Calu3 (cell line): ENCODE measurements at regions not wholly inside any gene's neighbourhood (a gene's known extent, or its start where the extent isn't known, plus 50 kb on each side); places are given as distances from the start of the nearest gene placed in this dataset.

Source experiments
- BruUV-seq: library from RNA; stranded (reverse); fragments of 400-500 nt; replicated peaks from 2 replicates; lab custom pipeline; 2021; lab: Mats Ljungman, UMichigan
- CTCF ChIA-PET: fragments of 300-600 bp; sonication (Branson Sonifier 250); formaldehyde crosslinking; loops from one replicate; lab custom pipeline; 2022; ENCODE audit warnings: antibody characterized with exemption; lab: Charles Lee
- DNase-seq: peaks from one replicate; pipeline ENCODE4 v3.0.0; 2022
- H3K27ac Mint-ChIP-seq: one replicate; pipeline ENCODE4 v1.8.0; 2022; ENCODE audit warnings: mixed read lengths; ENCODE audit not compliant: unreplicated experiment
- H3K27me3 Mint-ChIP-seq: one replicate; pipeline ENCODE4 v1.8.0; 2022; ENCODE audit warnings: mixed read lengths; ENCODE audit not compliant: unreplicated experiment
- H3K36me3 Mint-ChIP-seq: one replicate; pipeline ENCODE4 v1.8.0; 2022; ENCODE audit warnings: mild to moderate bottlenecking, moderate library complexity, mixed read lengths; ENCODE audit not compliant: insufficient read depth, unreplicated experiment
- H3K4me1 Mint-ChIP-seq: one replicate; pipeline ENCODE4 v1.8.0; 2022; ENCODE audit warnings: mild to moderate bottlenecking, low read depth, mixed read lengths; ENCODE audit not compliant: unreplicated experiment
- H3K4me3 Mint-ChIP-seq: one replicate; pipeline ENCODE4 v1.8.0; 2022; ENCODE audit warnings: mild to moderate bottlenecking, low read depth, moderate library complexity, mixed read lengths; ENCODE audit not compliant: unreplicated experiment
- H3K9me3 Mint-ChIP-seq: one replicate; pipeline ENCODE4 v1.8.0; 2022; ENCODE audit warnings: low read depth, mixed read lengths; ENCODE audit not compliant: unreplicated experiment
- intact Hi-C: fragments of 100-400 bp; cut with micrococcal nuclease; formaldehyde crosslinking; loops from one replicate; pipeline ENCODE4 v1.10.0; 2022; ENCODE audit not compliant: unreplicated experiment
- TF ChIP-seq, protein P1 (sequence below): fragments of 200-600 bp; IDR thresholded peaks from one replicate; pipeline ENCODE4 v1.8.0; 2022; ENCODE audit warnings: antibody characterized with exemption; ENCODE audit not compliant: unreplicated experiment

DNA sequence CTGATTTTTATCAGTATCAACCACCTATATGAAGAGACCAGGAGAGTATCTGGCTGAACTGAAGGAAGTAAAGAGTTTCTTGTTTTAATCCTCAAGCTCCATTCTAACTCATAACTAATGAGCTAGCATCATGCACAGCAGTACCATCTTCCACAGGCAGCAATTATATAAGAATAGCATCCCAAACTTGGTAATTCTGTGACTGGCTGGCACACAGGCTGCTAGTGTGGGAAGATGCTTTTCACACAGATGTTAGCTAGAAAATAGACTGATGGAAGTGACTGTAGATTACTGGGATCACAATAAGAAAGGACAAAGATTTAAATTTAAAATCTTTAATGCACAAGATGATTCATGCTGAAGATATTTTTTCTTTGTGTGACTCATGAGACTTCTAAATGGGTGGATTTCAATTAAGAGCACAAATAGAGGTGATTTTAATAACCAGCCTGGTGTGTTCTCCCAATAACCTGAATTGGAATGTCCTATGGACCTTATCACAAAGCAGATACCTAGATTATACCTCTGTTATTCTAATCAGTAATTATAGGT lies 417.7 kb upstream of the ATXN7L3B start:
- no peak for DNase-seq
- H3K36me3 Mint-ChIP-seq: no peaks in the 10 kb centered on the region
- H3K27ac Mint-ChIP-seq: no peak overlapping the region
- H3K4me3 Mint-ChIP-seq: no peak overlapping the region
- BruUV-seq: no TSS peak
- H3K27me3 Mint-ChIP-seq: no peaks in the 10 kb centered on the region
- TF ChIP-seq, protein P1, sequence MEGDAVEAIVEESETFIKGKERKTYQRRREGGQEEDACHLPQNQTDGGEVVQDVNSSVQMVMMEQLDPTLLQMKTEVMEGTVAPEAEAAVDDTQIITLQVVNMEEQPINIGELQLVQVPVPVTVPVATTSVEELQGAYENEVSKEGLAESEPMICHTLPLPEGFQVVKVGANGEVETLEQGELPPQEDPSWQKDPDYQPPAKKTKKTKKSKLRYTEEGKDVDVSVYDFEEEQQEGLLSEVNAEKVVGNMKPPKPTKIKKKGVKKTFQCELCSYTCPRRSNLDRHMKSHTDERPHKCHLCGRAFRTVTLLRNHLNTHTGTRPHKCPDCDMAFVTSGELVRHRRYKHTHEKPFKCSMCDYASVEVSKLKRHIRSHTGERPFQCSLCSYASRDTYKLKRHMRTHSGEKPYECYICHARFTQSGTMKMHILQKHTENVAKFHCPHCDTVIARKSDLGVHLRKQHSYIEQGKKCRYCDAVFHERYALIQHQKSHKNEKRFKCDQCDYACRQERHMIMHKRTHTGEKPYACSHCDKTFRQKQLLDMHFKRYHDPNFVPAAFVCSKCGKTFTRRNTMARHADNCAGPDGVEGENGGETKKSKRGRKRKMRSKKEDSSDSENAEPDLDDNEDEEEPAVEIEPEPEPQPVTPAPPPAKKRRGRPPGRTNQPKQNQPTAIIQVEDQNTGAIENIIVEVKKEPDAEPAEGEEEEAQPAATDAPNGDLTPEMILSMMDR: no peak
- CTCF ChIA-PET: no interaction called here
- no peaks in the 10 kb centered on the region for H3K9me3 Mint-ChIP-seq
- intact Hi-C loops: loop anchor here (5.0 kb wide), 1 partner anchor 417 kb away; the partner anchor contains the start of gene ATXN7L3B
- peaks cover 15% of the 10 kb centered on the region for H3K4me1 Mint-ChIP-seq

DNA sequence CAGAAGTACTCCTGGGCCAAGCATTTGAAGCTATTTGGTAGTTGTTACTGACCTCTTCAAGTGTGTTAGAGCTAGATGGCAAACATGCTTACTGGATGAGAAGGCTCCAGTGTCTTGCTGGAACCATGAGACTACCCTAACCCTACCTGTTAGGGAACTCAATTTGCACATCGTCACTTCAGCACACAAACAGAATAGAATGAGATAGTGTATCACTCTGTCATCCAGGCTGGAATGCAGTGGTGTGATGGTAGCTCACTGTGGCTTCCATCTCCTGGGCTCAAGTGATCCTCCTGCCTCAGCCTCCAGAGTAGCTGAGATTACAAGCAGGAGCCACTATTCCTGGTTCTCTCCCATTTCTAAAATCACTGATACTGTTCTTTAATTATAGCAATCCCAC lies 417.0 kb upstream of the ATXN7L3B start:
- CTCF ChIA-PET: no interaction called here
- no peaks in the 10 kb centered on the region for H3K27me3 Mint-ChIP-seq
- peaks cover 15% of the 10 kb centered on the region for H3K4me1 Mint-ChIP-seq
- H3K27ac Mint-ChIP-seq: no peak overlapping the region
- TF ChIP-seq, protein P1: no peak
- no peak overlapping the region for H3K4me3 Mint-ChIP-seq
- intact Hi-C loops: no loop called here
- no TSS peak for BruUV-seq
- no peaks in the 10 kb centered on the region for H3K9me3 Mint-ChIP-seq
- no peak for DNase-seq
- no peaks in the 10 kb centered on the region for H3K36me3 Mint-ChIP-seq

DNA sequence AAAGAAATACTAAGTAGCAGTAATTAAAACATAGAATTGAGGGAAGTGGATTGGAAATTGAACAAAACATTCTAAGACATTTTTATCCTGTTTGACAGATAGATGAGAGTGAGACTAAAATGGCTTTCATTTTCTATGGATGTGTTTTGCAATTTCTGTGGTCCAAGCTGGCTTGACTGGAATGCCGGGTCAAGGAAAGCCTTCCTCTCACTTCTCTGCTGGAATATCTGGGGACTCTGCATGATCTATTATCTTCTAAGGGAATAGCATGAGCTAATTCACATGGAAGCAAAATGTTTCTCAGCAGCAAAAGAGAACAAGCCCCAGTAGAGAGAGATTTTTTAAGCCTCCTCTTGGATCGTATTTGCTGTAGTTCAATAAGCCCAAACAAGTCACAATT lies 407.9 kb upstream of the ATXN7L3B start:
- BruUV-seq: no TSS peak

GRCh38 chr12:74144396-74144795 lies 393.2 kb upstream of the ATXN7L3B start:
- DNase-seq: no peak
- intact Hi-C loops: no loop called here
- H3K27ac Mint-ChIP-seq: no peak overlapping the region
- CTCF ChIA-PET: interaction anchor here (0.7 kb wide), 1 partner anchor 44 kb away, joined by 6 read pairs; no protein-coding TSS in a partner anchor
- BruUV-seq: no TSS peak
- H3K4me3 Mint-ChIP-seq: no peak overlapping the region
- TF ChIP-seq, protein P1: no peak
- no peaks in the 10 kb centered on the region for H3K27me3 Mint-ChIP-seq
- no peaks in the 10 kb centered on the region for H3K4me1 Mint-ChIP-seq
- no peaks in the 10 kb centered on the region for H3K36me3 Mint-ChIP-seq
- no peaks in the 10 kb centered on the region for H3K9me3 Mint-ChIP-seq

More for the DNA sequence above, 407.9 kb upstream of the ATXN7L3B start:
- Mint-ChIP-seq H3K4me1 (no peaks in the 10 kb centered on the region), H3K36me3 (no peaks in the 10 kb centered on the region), H3K27ac (no peak overlapping the region), H3K9me3 (peaks cover 6% of the 10 kb centered on the region), H3K4me3 (no peak overlapping the region), H3K27me3 (no peaks in the 10 kb centered on the region)
- TF ChIP-seq, protein P1: no peak
- intact Hi-C loops: no loop called here
- CTCF ChIA-PET: no interaction called here
- DNase-seq: no peak
